Hematopoietic multipotent progenitor cell treated with erythropoietin and hydrocortisone succinate and interleukin-3 and kit ligand, for 17 days (in vitro differentiated cells): ENCODE measurements at regions not wholly inside any gene's neighbourhood (a gene's known extent, or its start where the extent isn't known, plus 50 kb on each side); places are given as distances from the start of the nearest gene placed in this dataset.
A peak's percentile ranks its signal among the peaks of the same experiment; 100 is the strongest.

Experiments used
- DNase-seq: peaks from one replicate; pipeline ENCODE4 v3.0.0-alpha.2; 2015; ENCODE audit warnings: low spot score

- no peak for DNase-seq
These were observed 136.9 kb downstream of the SLC38A1 start for GRCh38 chr12:46131732-46132469.

GRCh38 chr12:46127656-46128055 is 137.3 kb upstream of the SCAF11 start:
- no peak for DNase-seq

- DNase-seq = no peak
These were observed 135.8 kb upstream of the SCAF11 start for GRCh38 chr12:46126050-46126727.

GRCh38 chr12:46124848-46125619 is 134.7 kb upstream of the SCAF11 start:
- DNase-seq = peak; percentile 67

- no peak for DNase-seq
These were observed 133.9 kb upstream of the SCAF11 start for GRCh38 chr12:46124132-46124847.

- DNase-seq = no peak
These were observed 122.0 kb upstream of the SCAF11 start for GRCh38 chr12:46112364-46112763.

GRCh38 chr12:46111715-46112114 is 121.3 kb upstream of the SCAF11 start:
- no peak for DNase-seq

- DNase-seq = no peak
These were observed 120.7 kb upstream of the SCAF11 start for GRCh38 chr12:46110928-46111699.

GRCh38 chr12:46110223-46110611 is 119.8 kb upstream of the SCAF11 start:
- no peak for DNase-seq

- DNase-seq = no peak
These were observed 119.2 kb upstream of the SCAF11 start for GRCh38 chr12:46109343-46110222.

- DNase-seq = no peak
These were observed 118.3 kb upstream of the SCAF11 start for GRCh38 chr12:46108721-46109120.

GRCh38 chr12:46107591-46107990 is 117.2 kb upstream of the SCAF11 start:
- no peak for DNase-seq

- no peak for DNase-seq
These were observed 115.4 kb upstream of the SCAF11 start for GRCh38 chr12:46105735-46106134.

- no peak for DNase-seq
These were observed 113.4 kb upstream of the SCAF11 start for GRCh38 chr12:46103559-46104383.

- DNase-seq = no peak
These were observed 111.1 kb upstream of the SCAF11 start for GRCh38 chr12:46101485-46101869.

GRCh38 chr12:46100551-46101484 is 110.4 kb upstream of the SCAF11 start:
- DNase-seq = no peak

GRCh38 chr12:46089414-46090162 is 99.2 kb upstream of the SCAF11 start:
- DNase-seq = no peak
